Renal cortical epithelial cell (primary cell): ENCODE measurements at regions not wholly inside any gene's neighbourhood (a gene's known extent, or its start where the extent isn't known, plus 50 kb on each side); places are given as distances from the start of the nearest gene placed in this dataset.

Experiments used
- DNase-seq: peaks from one replicate; pipeline ENCODE4 v3.0.0-alpha.2; 2011; ENCODE audit warnings: low read depth

GRCh38 chr2:21694079-21694878, 570.5 kb downstream of the TDRD15 start:
- no peak for DNase-seq

- no peak for DNase-seq
These were observed 573.1 kb downstream of the TDRD15 start for GRCh38 chr2:21696900-21697299.

GRCh38 chr2:21700644-21701043, 576.9 kb downstream of the TDRD15 start:
- DNase-seq: no peak

GRCh38 chr2:21710031-21710430, 586.3 kb downstream of the TDRD15 start:
- no peak for DNase-seq

- DNase-seq: no peak
These were observed 586.7 kb downstream of the TDRD15 start for GRCh38 chr2:21710496-21710895.

- DNase-seq: no peak
These were observed 592.1 kb downstream of the TDRD15 start for GRCh38 chr2:21715887-21716286.

GRCh38 chr2:21727101-21727500, 603.3 kb downstream of the TDRD15 start:
- no peak for DNase-seq

- no peak for DNase-seq
These were observed 604.4 kb downstream of the TDRD15 start for GRCh38 chr2:21728133-21728532.

GRCh38 chr2:21730141-21730540, 606.4 kb downstream of the TDRD15 start:
- no peak for DNase-seq

GRCh38 chr2:21740484-21740883, 616.7 kb downstream of the TDRD15 start:
- DNase-seq: no peak

- no peak for DNase-seq
These were observed 622.7 kb downstream of the TDRD15 start for GRCh38 chr2:21746499-21746898.

GRCh38 chr2:21748501-21748900, 624.7 kb downstream of the TDRD15 start:
- DNase-seq: no peak

GRCh38 chr2:21754164-21754788, 630.5 kb downstream of the TDRD15 start:
- peak; percentile 1 for DNase-seq

- no peak for DNase-seq
These were observed 634.1 kb downstream of the TDRD15 start for GRCh38 chr2:21757805-21758430.

- DNase-seq: no peak
These were observed 636.1 kb downstream of the TDRD15 start for GRCh38 chr2:21759819-21760218.

GRCh38 chr2:21761361-21761760, 637.6 kb downstream of the TDRD15 start:
- DNase-seq: no peak

GRCh38 chr2:21763501-21763900, 639.7 kb downstream of the TDRD15 start:
- DNase-seq: no peak

GRCh38 chr2:21770787-21771186, 647.0 kb downstream of the TDRD15 start:
- DNase-seq: no peak

- no peak for DNase-seq
These were observed 648.9 kb downstream of the TDRD15 start for GRCh38 chr2:21772624-21773023.

GRCh38 chr2:21773168-21773567, 649.4 kb downstream of the TDRD15 start:
- no peak for DNase-seq

- DNase-seq: no peak
These were observed 651.1 kb downstream of the TDRD15 start for GRCh38 chr2:21774691-21775368.

GRCh38 chr2:21779786-21780185, 656.0 kb downstream of the TDRD15 start:
- DNase-seq: no peak
